ENCODE measurements at regions not wholly inside any gene's neighbourhood (a gene's known extent, or its start where the extent isn't known, plus 50 kb on each side); places are given as distances from the start of the nearest gene placed in this dataset.

DNA sequence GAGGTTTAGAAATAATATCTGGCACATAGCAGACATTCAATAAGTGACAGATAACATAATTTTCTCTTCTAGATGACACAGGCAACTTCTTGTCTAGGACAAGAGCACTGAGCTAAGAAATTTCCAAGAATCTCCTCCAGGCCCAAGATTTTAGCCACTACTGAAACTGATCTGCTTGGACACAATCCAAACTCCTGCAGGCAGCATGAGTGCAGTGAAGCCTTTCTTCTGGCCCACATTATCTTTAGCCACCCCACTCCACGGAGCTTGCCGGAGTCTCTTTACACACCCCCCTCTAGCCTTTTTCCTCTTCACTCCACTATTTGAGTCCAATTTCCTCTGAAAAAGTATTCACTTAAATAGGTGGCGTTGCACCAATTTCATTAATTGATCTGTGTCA lies 142.9 kb upstream of the DUSP10 start:
- no peak for TF ChIP-seq CTCF (IDR thresholded peaks at IDR 0.05; ENCODE audit: insufficient read depth, low read depth, low read length)
- no peak for TF ChIP-seq EZH2 (IDR thresholded peaks at IDR 0.05; ENCODE audit: insufficient read depth, low read length)
